GM21825 (cell line): ENCODE measurements at regions not wholly inside any gene's neighbourhood (a gene's known extent, or its start where the extent isn't known, plus 50 kb on each side); places are given as distances from the start of the nearest gene placed in this dataset.
"Not testable (repeated sequence)": the region's sequence is repeated elsewhere in the genome, so short reads cannot be mapped to it uniquely, and the experiment has no call there.

Source experiments
- ATAC-seq: cut with Tn5 transposase; IDR thresholded peaks from one replicate; pipeline ENCODE4 v1.9.1; 2021; ENCODE audit warnings: mild to moderate bottlenecking, moderate library complexity; ENCODE audit not compliant: unreplicated experiment

DNA sequence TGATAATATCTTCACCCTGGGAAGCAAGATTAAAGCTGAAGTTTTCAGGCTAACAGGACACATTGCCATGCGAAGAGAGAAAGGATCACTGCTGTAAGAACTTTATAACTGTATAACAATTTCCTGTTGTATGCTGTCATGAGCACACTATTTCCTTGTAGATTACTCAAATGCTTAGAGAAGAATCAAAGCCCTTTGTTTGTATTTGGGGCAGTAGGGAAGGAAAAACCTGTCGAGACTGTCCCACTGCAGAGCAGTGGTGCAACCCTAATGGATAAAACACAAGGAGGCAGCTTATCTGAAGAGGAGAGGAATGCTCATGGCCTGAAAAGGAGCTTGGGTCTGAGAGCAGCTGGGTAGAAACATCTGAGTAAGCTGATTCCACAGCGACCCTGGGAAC lies 327.7 kb upstream of the NPSR1 start:
- ATAC-seq, result no peak

- no peak for ATAC-seq
Measured at GRCh38 chr7:34331102-34331501, 326.9 kb upstream of the NPSR1 start.

GRCh38 chr7:34332006-34332405 lies 326.0 kb upstream of the NPSR1 start:
- ATAC-seq, result no peak

DNA sequence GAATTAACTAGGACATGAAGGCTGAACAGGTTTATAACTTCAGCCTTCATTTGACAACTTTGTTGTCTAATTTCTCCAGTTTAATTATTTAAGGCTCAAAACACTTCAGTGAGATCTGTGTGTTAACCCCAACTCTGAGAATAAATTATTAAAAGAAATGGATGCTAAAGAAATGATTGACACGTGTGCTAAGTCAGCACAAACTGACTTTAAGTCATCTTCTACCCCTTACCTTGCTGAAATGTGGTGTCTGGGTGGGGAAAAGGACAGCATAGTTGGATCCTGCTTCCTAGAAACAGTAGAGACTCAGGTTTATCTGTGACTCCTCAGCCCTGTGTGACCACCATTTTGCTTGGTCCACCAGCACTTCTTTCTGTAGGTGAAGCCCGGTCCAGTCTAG lies 324.8 kb upstream of the NPSR1 start:
- ATAC-seq, result no peak

GRCh38 chr7:34333925-34334324 lies 324.1 kb upstream of the NPSR1 start:
- no peak for ATAC-seq

- ATAC-seq, result no peak
Measured at GRCh38 chr7:34337163-34337562, 320.9 kb upstream of the NPSR1 start.

GRCh38 chr7:34338961-34339526 lies 319.0 kb upstream of the NPSR1 start:
- ATAC-seq, result no peak

- ATAC-seq, result no peak
Measured at GRCh38 chr7:34341326-34341725, 316.7 kb upstream of the NPSR1 start.

- ATAC-seq, result no peak
Measured at GRCh38 chr7:34342387-34342786, 315.6 kb upstream of the NPSR1 start.

- ATAC-seq, result no peak
Measured at GRCh38 chr7:34343667-34344066, 314.4 kb upstream of the NPSR1 start.

DNA sequence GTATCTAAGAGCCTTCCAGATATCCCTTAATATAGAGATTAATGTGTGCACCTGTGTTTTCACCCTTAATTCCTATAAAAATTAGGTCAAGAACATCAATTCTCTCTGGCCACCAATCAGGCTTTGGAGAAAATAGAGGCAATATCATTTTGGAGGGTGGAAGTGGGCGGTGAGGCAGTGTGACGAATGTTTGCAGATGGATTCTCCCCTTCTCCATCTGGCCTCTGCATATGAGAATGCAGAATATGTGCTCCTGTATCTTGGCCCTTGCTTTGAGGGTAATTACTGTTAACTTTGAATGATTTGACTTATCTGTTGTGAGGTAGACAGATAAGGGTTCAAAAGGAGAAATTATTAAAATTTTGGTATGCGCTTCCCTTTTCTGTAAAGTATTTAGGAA lies 304.0 kb upstream of the NPSR1 start:
- no peak for ATAC-seq

GRCh38 chr7:34354899-34355298 lies 303.1 kb upstream of the NPSR1 start:
- ATAC-seq, result no peak

- no peak for ATAC-seq
Measured at GRCh38 chr7:34357068-34357467, 300.9 kb upstream of the NPSR1 start.

GRCh38 chr7:34357946-34358345 lies 300.1 kb upstream of the NPSR1 start:
- no peak for ATAC-seq

- ATAC-seq, result not testable (repeated sequence)
Measured at GRCh38 chr7:34358578-34358977, 299.4 kb upstream of the NPSR1 start.

- no peak for ATAC-seq
Measured at GRCh38 chr7:34361663-34362250, 296.3 kb upstream of the NPSR1 start.

- ATAC-seq, result no peak
Measured at GRCh38 chr7:34362621-34363020, 295.4 kb upstream of the NPSR1 start.

DNA sequence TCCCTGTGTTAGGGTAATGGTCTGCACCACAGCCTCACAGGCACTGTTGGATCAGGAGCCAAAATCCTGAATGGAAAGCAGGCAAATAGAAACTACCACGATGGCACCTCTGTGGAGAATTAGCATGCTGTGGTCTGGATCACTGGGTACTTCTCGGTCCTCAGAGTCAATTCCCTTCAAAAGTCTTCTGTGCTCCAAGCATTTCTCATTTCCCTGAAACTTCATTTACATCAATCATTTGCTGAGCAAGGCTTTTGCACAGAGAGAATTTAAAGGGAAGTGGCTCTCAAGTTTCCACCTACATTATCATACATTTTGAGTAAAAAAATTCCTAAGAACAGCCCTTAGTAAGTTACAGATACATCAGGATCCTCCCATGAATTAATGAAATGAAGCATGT lies 293.9 kb upstream of the NPSR1 start:
- no peak for ATAC-seq

DNA sequence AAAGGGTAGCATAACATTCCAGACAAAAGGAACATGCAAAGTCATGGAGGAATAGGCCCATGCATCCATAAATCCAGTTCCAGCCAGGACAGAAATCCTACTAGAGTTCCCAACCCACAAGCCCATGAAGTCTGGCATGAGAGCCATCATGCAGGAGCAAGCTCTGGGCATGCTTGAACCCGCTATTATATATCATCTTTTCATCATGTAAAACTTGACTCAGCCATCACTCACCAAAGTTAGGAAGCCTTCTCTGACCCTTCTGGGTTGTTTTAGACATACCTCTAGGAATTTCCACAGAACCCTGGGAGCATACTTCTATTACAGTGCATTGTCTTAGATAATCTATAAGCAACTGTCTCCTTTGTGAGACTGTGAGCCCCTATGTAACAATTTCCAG lies 293.0 kb upstream of the NPSR1 start:
- ATAC-seq, result no peak

DNA sequence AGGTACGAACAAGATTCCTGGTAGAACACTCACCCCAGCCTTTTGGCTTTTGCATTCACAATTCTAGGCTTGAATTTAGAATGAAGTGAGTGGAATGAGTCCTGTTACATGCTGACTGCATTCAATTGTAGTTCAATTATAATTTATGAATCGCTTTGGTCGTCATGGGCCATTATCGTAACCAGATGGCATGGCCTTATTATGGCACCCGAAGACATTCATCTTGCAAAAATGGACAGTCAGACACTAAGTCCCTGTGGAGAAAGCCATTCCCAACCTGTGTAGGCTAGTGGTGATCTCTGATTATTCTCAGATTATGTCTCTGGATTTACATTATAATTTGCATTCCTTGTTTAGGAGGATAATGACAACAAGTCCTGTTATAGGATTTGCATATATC lies 292.4 kb upstream of the NPSR1 start:
- no peak for ATAC-seq

- ATAC-seq, result no peak
Measured at GRCh38 chr7:34371922-34372321, 286.1 kb upstream of the NPSR1 start.

DNA sequence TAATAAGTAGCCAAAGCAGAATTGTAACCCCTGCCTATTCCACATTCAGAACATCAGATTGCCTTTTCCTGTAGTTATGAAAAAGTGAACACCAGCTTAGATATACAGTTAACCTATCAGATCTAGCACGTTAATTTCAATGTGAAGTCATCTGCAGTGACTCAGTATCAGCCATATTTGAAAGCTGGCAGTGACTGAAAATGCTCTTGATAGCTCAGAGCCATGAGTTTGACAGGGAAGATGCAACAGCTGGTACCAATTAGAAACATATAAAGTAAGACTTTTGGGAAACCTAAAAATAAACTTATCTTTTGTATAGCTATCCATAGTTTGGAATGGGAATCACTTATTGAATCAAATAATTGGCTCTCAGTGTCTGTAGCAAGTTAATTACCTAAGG lies 284.1 kb upstream of the NPSR1 start:
- no peak for ATAC-seq

DNA sequence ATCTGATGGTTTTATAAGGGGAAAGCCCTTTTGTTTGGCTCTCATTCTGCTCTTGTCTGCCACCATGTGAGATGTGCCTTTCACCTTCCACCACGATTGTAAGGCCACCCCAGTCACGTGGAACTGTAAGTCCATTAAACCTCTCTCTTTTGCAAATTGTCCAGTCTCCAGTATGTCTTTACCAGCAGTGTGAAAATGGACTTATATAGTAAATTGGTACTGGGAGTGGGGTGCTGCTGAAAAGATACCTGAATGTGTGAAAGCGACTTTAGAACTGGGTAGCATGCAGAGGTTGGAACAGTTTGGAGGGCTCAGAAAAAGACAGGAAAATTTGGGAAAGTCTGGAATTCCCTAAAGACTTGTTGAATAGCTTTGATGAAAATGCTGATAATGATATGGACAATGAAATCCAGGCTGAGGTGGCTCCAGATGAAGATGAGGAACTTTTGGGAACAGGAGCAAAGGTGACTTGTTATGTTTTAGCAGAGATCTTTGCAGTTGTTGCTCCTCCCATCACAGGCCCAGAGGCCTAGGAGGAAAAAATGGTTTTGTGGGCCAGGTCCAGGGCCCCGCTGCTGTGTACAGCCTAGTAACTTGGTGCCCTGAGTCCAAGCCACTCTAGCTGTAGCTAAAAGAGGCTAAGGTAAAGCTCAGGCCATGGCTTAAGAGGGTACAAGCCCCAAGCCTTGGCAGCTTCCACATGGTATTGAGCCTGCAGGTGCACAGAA lies 275.7 kb upstream of the NPSR1 start:
- no peak for ATAC-seq
